ENCODE measurements at regions not wholly inside any gene's neighbourhood (a gene's known extent, or its start where the extent isn't known, plus 50 kb on each side); places are given as distances from the start of the nearest gene placed in this dataset.
"Not testable (repeated sequence)": the region's sequence is repeated elsewhere in the genome, so short reads cannot be mapped to it uniquely, and the experiment has no call there.

DNA sequence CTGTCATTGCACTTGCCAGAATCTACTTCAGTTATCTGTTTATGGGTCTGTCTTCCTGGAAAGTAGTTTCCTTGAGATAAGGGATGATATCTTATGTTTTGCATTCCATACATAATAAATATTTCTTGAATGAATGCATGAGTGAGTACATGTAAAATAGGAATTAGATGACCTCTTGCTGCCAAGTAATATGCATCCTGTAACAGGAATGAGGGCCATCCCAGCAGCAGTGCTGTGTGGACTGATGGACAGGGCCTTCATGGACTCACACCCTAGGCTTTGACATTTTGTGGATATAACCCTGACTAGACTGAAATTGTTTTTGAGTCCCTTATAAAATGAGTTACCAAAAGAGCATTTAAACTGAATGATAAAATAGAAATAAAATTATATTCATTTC is 77.2 kb upstream of the NEIL3 start:
- Mint-ChIP-seq H3K9me3 (no peaks in the 10 kb centered on the region), H3K4me3 (no peak overlapping the region), H3K36me3 (no peaks in the 10 kb centered on the region), H3K27ac (no peak overlapping the region), H3K27me3 (no peaks in the 10 kb centered on the region), H3K4me1 (no peaks in the 10 kb centered on the region)
- no peak for ATAC-seq (ENCODE audit: low read depth)
- DNase-seq (ENCODE audit: low spot score in 2 of 2), result no peak

DNA sequence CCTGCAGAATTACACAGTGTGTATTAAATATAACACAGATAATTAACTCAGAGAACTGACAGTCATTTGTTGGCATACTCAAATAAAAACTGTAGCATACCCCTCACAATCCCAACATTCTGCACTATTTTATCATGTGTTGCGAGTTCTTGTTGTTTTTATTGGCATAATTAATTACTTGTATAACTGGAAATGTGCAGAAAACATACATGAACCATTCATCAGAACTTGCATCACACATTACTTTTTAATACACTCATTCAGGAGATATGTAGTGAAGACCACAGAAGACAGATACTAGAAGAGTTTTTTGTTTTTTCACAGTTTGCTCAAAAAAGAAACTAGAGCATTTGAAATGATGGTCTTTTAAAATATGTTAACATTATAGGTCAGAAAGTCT is 74.6 kb upstream of the NEIL3 start:
- no peaks in the 10 kb centered on the region for H3K4me1 Mint-ChIP-seq
- no peaks in the 10 kb centered on the region for H3K9me3 Mint-ChIP-seq
- ATAC-seq (ENCODE audit: low read depth) (no peak), DNase-seq (ENCODE audit: low spot score in 2 of 2) (no peak)
- H3K4me3 Mint-ChIP-seq, result no peak overlapping the region
- no peaks in the 10 kb centered on the region for H3K27me3 Mint-ChIP-seq
- no peak overlapping the region for H3K27ac Mint-ChIP-seq
- no peaks in the 10 kb centered on the region for H3K36me3 Mint-ChIP-seq

DNA sequence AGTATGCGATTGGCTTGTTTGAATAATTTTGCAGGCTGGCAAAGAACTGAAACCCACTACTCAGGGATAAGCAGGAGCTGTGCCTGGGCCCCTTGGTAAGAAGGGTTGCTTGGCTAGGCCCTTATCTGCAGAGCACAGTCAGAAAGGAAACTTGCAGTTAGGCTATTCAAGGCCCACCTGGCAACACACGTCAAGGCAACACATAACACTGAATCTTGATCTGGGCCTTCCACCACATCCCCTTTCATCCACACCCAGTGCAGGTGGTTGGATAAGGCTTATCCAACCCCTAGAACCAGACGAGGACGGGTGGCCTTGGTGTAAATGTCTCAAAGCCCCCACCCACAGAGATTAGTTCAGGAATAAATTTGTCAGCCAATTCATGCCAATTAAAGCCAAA is 72.8 kb upstream of the NEIL3 start:
- DNase-seq (ENCODE audit: low spot score in 2 of 2) (no peak), ATAC-seq (ENCODE audit: low read depth) (no peak)
- Mint-ChIP-seq H3K4me3 (no peak overlapping the region), H3K9me3 (no peaks in the 10 kb centered on the region), H3K27ac (no peak overlapping the region), H3K27me3 (no peaks in the 10 kb centered on the region), H3K36me3 (no peaks in the 10 kb centered on the region), H3K4me1 (no peaks in the 10 kb centered on the region)

DNA sequence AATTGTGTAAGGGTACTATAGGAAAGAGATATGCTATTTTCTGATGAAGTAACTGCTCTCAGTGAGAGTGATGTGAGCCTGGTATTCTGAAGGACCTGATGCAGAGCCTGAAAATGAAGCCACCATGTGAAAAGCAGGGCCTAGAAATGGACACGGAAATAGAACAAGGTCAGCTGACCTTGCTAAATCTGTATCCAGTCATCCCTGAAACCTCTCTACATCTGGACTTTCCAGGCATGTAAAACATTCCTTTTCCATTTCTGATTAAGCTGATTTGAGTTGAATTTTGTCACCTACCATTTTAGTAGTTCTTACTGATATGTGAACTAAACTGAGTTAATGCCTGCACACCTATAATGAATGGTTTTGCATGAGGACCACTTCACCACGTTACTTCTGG is 72.4 kb upstream of the NEIL3 start:
- Mint-ChIP-seq H3K4me1 (no peaks in the 10 kb centered on the region), H3K4me3 (no peak overlapping the region), H3K27me3 (no peaks in the 10 kb centered on the region), H3K36me3 (no peaks in the 10 kb centered on the region), H3K9me3 (no peaks in the 10 kb centered on the region), H3K27ac (no peak overlapping the region)
- DNase-seq (ENCODE audit: low spot score in 2 of 2), result no peak
- no peak for ATAC-seq (ENCODE audit: low read depth)

DNA sequence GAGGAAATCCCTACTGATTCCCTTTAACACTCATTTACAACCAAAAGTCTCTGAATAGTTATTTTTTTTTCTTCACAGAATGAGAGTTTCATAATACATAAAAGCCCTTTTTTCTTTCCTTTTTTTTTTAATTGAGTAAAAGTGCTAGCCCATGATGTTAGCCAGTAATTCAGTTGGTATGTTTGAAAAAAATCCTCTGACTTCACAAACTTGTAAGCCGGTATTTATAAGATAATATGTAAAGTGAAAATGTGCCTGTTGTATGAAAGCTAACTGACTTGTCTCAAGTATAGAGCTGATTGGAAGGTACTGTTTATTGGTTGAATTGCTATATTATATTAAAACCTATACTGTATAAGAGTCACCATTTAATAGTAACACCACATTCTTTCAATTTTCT is 70.2 kb upstream of the NEIL3 start:
- H3K4me3 Mint-ChIP-seq, result no peak overlapping the region
- no peaks in the 10 kb centered on the region for H3K27me3 Mint-ChIP-seq
- no peaks in the 10 kb centered on the region for H3K36me3 Mint-ChIP-seq
- DNase-seq (ENCODE audit: low spot score in 2 of 2) (no peak), ATAC-seq (ENCODE audit: low read depth) (no peak)
- no peaks in the 10 kb centered on the region for H3K4me1 Mint-ChIP-seq
- H3K27ac Mint-ChIP-seq, result no peak overlapping the region
- no peaks in the 10 kb centered on the region for H3K9me3 Mint-ChIP-seq

DNA sequence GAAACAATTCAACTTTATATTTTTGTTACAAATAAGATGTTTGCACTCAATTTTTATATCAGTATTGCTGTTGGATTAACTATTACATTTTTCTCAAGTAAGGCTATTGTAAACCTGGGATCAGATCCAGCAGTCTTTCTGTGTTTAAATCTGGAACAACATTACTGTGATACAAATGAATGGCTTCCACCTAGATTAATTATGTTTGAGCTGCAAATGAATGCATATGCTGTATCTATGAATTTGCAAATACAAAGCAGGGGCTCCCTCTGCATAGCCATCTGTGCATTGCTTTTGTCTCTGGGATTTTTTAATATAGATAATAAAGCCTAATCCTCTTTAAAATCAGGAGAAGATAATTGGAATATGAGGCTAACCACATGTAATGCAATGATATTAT is 69.8 kb upstream of the NEIL3 start:
- no peaks in the 10 kb centered on the region for H3K9me3 Mint-ChIP-seq

DNA sequence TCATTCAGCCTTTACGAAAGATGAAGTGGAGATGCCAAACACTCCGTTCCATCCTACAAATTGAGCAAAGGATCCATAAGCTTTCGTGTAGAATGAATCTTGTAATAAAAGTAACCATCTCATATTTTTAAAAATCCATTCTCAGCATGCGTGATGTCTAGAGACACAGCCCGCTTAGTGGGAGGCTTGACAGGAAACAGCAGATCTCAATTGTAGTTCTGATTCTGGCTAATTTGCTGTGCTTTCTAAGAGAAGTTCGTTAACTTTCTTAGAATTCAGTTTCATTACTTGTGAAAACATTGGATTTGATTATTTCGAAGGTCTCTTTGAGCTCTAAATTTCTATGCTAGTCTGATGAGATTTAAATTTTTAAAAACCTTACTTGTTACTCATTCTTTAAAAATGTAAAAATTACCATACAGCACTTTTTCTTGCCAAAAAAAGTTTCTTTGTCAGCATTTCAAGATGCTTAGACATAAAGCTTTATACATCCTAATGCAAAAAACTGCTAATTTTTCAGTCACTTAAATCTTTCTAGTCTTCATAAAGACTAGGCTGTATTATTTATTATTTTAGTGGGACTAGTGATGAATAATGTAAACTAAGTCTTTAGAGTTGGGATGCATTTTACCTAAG is 66.9 kb upstream of the NEIL3 start:
- no peak for ATAC-seq (ENCODE audit: low read depth)
- no peak overlapping the region for H3K4me3 Mint-ChIP-seq
- H3K4me1 Mint-ChIP-seq, result no peaks in the 10 kb centered on the region
- no peak overlapping the region for H3K27ac Mint-ChIP-seq
- H3K36me3 Mint-ChIP-seq, result no peaks in the 10 kb centered on the region
- H3K9me3 Mint-ChIP-seq, result no peaks in the 10 kb centered on the region
- no peak for DNase-seq (ENCODE audit: low spot score in 2 of 2)
- no peaks in the 10 kb centered on the region for H3K27me3 Mint-ChIP-seq

More for the DNA sequence above, 69.8 kb upstream of the NEIL3 start:
- H3K27ac Mint-ChIP-seq, result no peak overlapping the region
- H3K4me3 Mint-ChIP-seq, result no peak overlapping the region
- DNase-seq (ENCODE audit: low spot score in 2 of 2) (no peak), ATAC-seq (ENCODE audit: low read depth) (no peak)
- no peaks in the 10 kb centered on the region for H3K36me3 Mint-ChIP-seq
- no peaks in the 10 kb centered on the region for H3K27me3 Mint-ChIP-seq
- no peaks in the 10 kb centered on the region for H3K4me1 Mint-ChIP-seq

DNA sequence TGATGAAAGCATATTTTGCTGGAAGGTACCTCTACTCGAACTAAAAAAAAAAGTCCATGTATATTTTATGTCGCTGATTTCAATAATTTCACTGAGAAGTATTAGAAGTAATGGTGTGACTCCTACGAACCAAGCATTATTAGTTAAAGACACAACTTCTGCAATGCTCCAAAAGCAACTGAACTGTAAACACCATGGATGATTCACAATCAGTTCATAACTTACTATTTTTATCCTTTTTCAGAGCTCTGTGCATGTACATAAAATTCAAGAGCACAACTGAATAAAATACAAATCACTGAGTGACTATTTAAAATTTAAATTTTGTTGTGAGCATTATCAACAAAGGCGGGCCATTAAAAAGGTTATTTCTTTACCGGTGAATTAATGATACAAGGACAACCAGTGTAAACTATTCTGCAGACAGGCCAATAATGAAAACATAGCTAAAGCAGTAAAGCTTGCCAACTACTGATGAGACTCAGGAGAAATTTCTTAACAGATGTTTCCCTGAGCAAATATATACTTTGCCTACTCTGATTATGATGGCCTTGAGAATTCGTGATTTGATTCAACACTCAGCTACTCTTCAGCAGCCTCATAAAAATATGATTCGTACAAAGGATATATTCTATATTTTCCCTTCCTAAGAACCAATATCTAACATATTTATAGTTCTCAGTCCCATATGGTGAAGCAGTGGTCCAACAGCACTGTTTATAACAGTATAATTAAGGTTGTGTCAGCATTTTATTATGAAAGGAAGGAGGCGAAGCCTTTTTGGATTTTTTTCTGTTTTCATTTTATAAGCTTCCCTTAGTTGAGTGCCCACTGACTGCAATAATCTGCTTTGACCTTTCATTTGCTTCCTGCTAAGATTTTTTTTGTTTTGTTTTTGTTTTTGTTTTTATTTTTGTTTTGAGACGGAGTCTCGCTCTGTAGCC is 62.8 kb upstream of the NEIL3 start:
- no peak overlapping the region for H3K4me3 Mint-ChIP-seq
- no peak overlapping the region for H3K27ac Mint-ChIP-seq
- H3K9me3 Mint-ChIP-seq, result no peaks in the 10 kb centered on the region
- no peak for ATAC-seq (ENCODE audit: low read depth)
- peaks cover 7% of the 10 kb centered on the region for H3K4me1 Mint-ChIP-seq
- no peak for DNase-seq (ENCODE audit: low spot score in 2 of 2)
- peaks cover 9% of the 10 kb centered on the region for H3K27me3 Mint-ChIP-seq
- H3K36me3 Mint-ChIP-seq, result no peaks in the 10 kb centered on the region

DNA sequence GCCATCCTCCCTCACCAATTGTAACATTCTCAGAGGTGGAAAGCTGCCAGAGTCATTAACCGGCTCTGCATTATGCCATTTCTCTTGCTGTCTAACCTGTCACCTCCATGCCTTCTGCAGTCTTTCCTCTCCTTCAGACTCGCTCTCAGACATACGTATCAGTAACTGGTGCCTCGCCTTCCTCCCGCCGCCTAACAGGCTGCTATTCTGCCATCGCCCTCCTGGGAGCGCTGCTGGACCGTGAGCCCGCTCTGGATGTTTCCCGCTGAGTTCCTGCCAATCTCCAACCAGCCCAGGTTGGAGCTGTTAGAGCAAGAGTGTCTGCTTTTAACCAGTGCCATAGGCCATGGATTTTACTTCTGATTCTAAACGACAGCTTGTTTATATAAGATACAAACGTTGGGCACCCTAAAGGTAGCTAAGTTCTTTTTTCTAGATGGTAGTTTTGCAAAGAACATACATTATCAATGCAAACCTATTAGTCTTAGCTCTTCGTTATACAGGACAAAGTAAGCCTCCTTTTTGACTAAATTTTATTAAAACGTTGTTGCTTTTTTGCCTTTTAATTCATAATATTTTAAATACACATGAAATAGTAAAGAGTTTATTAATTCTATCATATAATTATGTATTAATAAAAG is 59.5 kb upstream of the NEIL3 start:
- peaks cover 9% of the 10 kb centered on the region for H3K27me3 Mint-ChIP-seq
- no peaks in the 10 kb centered on the region for H3K36me3 Mint-ChIP-seq
- peaks cover 7% of the 10 kb centered on the region for H3K4me1 Mint-ChIP-seq
- no peak overlapping the region for H3K27ac Mint-ChIP-seq
- no peak overlapping the region for H3K4me3 Mint-ChIP-seq
- ATAC-seq (ENCODE audit: low read depth) (peak; percentile 53), DNase-seq (ENCODE audit: low spot score in 2 of 2) (peak; percentile 2 to 18)
- no peaks in the 10 kb centered on the region for H3K9me3 Mint-ChIP-seq

DNA sequence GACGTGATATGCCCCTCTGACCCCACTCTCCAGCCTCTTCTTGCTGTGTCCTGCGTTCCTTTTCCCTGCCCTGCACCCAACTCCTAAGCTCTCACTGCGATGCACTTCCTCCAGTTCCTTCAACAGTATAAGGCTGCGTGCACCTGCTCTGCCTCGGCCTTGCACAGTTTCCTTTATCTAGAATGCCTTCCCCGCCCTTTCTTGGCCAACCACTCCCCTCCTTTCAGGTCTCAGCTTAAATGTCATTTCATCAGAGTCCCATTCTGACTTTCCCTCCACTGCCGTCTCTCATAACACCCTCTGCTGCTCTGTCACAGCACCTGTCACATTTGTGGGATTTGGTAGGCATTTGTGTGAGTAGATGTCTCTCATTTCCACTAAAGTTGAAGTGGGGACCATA is 58.4 kb upstream of the NEIL3 start:
- Mint-ChIP-seq H3K36me3 (no peaks in the 10 kb centered on the region), H3K9me3 (no peaks in the 10 kb centered on the region), H3K4me3 (no peak overlapping the region), H3K4me1 (peaks cover 7% of the 10 kb centered on the region), H3K27ac (no peak overlapping the region), H3K27me3 (peaks cover 9% of the 10 kb centered on the region)
- ATAC-seq (ENCODE audit: low read depth) (no peak), DNase-seq (ENCODE audit: low spot score in 2 of 2) (no peak)

DNA sequence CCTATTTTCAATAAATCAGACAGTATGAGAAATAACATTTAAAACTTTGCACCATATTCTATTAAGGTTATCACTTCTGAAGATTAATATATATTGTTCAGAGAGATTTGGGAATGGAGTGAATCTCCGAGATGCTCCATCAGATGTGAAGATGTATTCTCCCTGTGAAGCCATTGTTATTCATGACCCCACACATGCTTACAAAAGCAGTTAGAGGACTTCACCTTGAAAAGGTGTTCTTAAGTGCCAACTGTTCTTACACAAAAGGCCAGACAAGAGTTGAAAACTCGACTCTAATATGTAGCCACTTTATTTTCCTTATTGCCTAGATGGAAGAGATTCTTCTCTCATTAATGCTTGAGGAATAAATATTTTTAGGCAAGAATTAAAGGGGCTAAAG is 54.3 kb upstream of the NEIL3 start:
- H3K4me3 Mint-ChIP-seq, result no peak overlapping the region
- no peak overlapping the region for H3K27ac Mint-ChIP-seq
- no peaks in the 10 kb centered on the region for H3K36me3 Mint-ChIP-seq
- ATAC-seq (ENCODE audit: low read depth), result no peak
- DNase-seq (ENCODE audit: low spot score in 2 of 2), result no peak
- peaks cover 4% of the 10 kb centered on the region for H3K27me3 Mint-ChIP-seq
- peaks cover 3% of the 10 kb centered on the region for H3K4me1 Mint-ChIP-seq
- no peaks in the 10 kb centered on the region for H3K9me3 Mint-ChIP-seq

DNA sequence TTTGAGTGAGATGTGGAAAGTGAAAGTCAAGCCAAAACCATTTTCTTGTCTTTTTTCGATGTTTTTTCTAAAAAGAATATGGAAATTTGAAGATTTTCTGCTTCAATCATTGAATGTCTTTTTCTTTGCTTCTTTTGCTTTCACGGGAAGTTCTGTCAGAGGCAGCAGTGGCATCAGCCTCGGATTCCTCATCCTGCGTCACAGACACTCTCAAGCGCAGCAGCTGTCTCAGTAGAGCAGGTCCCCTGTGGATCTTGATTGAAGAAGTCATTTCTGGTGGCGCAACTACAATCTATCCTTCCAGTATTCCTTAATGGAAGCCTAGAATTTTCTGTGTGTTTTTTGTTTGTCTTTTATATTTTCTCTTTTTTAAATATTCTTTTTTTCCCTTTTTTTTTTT is 52.7 kb upstream of the NEIL3 start:
- Mint-ChIP-seq H3K36me3 (no peaks in the 10 kb centered on the region), H3K27ac (no peak overlapping the region), H3K4me3 (no peak overlapping the region), H3K4me1 (no peaks in the 10 kb centered on the region), H3K27me3 (peaks cover 3% of the 10 kb centered on the region), H3K9me3 (no peaks in the 10 kb centered on the region)
- no peak for ATAC-seq (ENCODE audit: low read depth)
- DNase-seq (ENCODE audit: low spot score in 2 of 2), result no peak

DNA sequence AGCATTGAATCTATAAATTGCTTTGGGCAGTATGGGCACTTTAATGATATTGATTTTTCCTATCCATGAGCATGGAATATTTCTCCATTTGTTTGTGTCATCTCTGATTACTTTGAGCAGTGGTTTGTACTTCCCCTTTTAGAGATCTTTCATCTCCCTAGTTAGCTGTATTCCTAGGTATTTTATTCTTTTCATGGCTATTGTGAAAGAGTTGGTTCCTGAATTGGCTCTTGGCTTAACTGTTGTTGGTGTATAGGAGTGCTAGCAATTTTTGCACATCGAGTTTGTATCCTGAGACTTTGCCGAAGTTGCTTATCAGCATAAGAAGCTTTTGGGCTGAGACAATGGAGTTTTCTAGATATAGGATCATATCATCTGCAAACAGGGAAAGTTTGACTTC is 50.2 kb upstream of the NEIL3 start:
- not testable (repeated sequence) for ATAC-seq (ENCODE audit: low read depth); H3K36me3 Mint-ChIP-seq; H3K27me3 Mint-ChIP-seq; H3K4me3 Mint-ChIP-seq; DNase-seq (ENCODE audit: low spot score in 2 of 2); H3K27ac Mint-ChIP-seq; H3K9me3 Mint-ChIP-seq; H3K4me1 Mint-ChIP-seq

Data from memory B cell (primary cell).